ENCODE measurements at regions not wholly inside any gene's neighbourhood (a gene's known extent, or its start where the extent isn't known, plus 50 kb on each side); places are given as distances from the start of the nearest gene placed in this dataset.

- DNase-seq (ENCODE audit: low spot score) = no peak
- Mint-ChIP-seq H3K27ac (ENCODE audit: unreplicated experiment) (no peak overlapping the region), H3K36me3 (ENCODE audit: low read depth) (no peaks in the 10 kb centered on the region), H3K27me3 (ENCODE audit: low read depth) (peaks cover 5% of the 10 kb centered on the region), H3K9me3 (ENCODE audit: low read depth) (no peaks in the 10 kb centered on the region), H3K4me3 (ENCODE audit: unreplicated experiment) (no peak overlapping the region), H3K4me1 (ENCODE audit: low read depth) (no peaks in the 10 kb centered on the region)
- TF ChIP-seq, protein P1, sequence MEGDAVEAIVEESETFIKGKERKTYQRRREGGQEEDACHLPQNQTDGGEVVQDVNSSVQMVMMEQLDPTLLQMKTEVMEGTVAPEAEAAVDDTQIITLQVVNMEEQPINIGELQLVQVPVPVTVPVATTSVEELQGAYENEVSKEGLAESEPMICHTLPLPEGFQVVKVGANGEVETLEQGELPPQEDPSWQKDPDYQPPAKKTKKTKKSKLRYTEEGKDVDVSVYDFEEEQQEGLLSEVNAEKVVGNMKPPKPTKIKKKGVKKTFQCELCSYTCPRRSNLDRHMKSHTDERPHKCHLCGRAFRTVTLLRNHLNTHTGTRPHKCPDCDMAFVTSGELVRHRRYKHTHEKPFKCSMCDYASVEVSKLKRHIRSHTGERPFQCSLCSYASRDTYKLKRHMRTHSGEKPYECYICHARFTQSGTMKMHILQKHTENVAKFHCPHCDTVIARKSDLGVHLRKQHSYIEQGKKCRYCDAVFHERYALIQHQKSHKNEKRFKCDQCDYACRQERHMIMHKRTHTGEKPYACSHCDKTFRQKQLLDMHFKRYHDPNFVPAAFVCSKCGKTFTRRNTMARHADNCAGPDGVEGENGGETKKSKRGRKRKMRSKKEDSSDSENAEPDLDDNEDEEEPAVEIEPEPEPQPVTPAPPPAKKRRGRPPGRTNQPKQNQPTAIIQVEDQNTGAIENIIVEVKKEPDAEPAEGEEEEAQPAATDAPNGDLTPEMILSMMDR (IDR thresholded peaks at IDR 0.05) = no peak
These were observed 383.3 kb upstream of the PRR16 start for GRCh38 chr5:120080781-120081180.

DNA sequence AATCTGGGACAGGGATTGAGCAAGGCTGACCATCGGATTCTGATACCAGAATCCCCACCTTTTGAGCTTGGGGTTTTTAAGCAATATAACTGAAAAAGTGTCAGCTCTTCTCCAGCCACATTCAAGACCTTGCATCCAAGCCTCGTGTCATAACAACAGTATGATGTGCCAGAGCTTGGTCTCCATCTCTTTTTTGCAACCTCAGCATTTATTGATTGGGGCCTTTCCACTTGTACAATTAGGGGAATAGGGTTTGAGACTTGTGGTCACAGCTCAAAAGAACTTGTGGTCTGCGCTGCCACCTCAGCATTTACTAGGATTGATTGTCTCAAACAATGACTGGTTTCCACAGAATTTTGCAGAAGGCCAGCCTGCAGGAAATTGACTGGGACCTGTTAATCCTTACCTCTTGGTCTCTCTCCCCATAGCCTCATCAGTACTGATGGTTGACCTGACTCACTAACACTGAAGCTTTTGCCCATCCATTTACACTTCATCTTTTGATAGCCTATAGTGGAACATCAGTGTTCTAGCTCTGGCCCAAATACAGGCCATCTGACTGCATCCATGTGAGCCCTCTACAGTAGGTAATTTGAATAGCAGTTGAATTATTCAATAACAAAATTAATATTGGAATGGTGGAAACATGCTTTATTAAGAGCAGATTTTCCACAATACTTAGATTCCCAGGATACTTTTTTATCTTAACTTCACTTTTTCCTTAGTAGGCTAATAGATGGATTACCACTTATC is 381.6 kb upstream of the PRR16 start:
- H3K36me3 Mint-ChIP-seq (ENCODE audit: low read depth) = no peaks in the 10 kb centered on the region
- no peak overlapping the region for H3K27ac Mint-ChIP-seq (ENCODE audit: unreplicated experiment)
- no peak overlapping the region for H3K4me3 Mint-ChIP-seq (ENCODE audit: unreplicated experiment)
- DNase-seq (ENCODE audit: low spot score) = no peak
- TF ChIP-seq, protein P1 (IDR thresholded peaks at IDR 0.05) = peak; percentile 30
- no peaks in the 10 kb centered on the region for H3K4me1 Mint-ChIP-seq (ENCODE audit: low read depth)
- H3K9me3 Mint-ChIP-seq (ENCODE audit: low read depth) = no peaks in the 10 kb centered on the region
- peaks cover 13% of the 10 kb centered on the region for H3K27me3 Mint-ChIP-seq (ENCODE audit: low read depth)

GRCh38 chr5:120083851-120084542 is 380.1 kb upstream of the PRR16 start:
- TF ChIP-seq, protein P1 (IDR thresholded peaks at IDR 0.05) = no peak
- Mint-ChIP-seq H3K27ac (ENCODE audit: unreplicated experiment) (no peak overlapping the region), H3K9me3 (ENCODE audit: low read depth) (no peaks in the 10 kb centered on the region), H3K4me3 (ENCODE audit: unreplicated experiment) (no peak overlapping the region), H3K27me3 (ENCODE audit: low read depth) (peaks cover 21% of the 10 kb centered on the region), H3K4me1 (ENCODE audit: low read depth) (no peaks in the 10 kb centered on the region), H3K36me3 (ENCODE audit: low read depth) (no peaks in the 10 kb centered on the region)
- DNase-seq (ENCODE audit: low spot score) = no peak

- H3K27ac Mint-ChIP-seq (ENCODE audit: unreplicated experiment) = no peak overlapping the region
- H3K9me3 Mint-ChIP-seq (ENCODE audit: low read depth) = no peaks in the 10 kb centered on the region
- H3K4me3 Mint-ChIP-seq (ENCODE audit: unreplicated experiment) = no peak overlapping the region
- H3K36me3 Mint-ChIP-seq (ENCODE audit: low read depth) = no peaks in the 10 kb centered on the region
- no peak for DNase-seq (ENCODE audit: low spot score)
- H3K27me3 Mint-ChIP-seq (ENCODE audit: low read depth) = peaks cover 23% of the 10 kb centered on the region
- H3K4me1 Mint-ChIP-seq (ENCODE audit: low read depth) = no peaks in the 10 kb centered on the region
- TF ChIP-seq, protein P1 (IDR thresholded peaks at IDR 0.05) = no peak
These were observed 379.6 kb upstream of the PRR16 start for GRCh38 chr5:120084543-120084870.

DNA sequence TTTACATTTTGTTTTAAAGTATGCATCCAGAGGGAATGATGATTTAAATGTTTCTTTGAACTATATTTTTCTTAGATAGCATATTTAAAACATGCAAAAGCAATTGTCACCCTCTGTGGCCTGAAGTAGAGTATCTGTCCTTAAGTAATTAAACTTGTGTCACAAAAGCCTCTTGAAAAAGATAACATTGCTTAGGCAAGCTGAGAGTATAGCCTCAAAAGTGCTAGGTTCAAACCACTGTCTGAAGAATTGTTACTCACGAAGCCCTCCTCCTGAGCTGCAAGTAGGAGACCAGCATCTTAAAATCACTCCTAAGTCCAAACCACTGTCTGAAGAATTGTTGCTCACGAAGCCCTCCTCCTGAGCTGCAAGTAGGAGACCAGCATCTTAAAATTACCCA is 378.0 kb upstream of the PRR16 start:
- TF ChIP-seq, protein P1 (IDR thresholded peaks at IDR 0.05) = no peak
- no peak for DNase-seq (ENCODE audit: low spot score)
- H3K36me3 Mint-ChIP-seq (ENCODE audit: low read depth) = no peaks in the 10 kb centered on the region
- no peak overlapping the region for H3K4me3 Mint-ChIP-seq (ENCODE audit: unreplicated experiment)
- no peaks in the 10 kb centered on the region for H3K4me1 Mint-ChIP-seq (ENCODE audit: low read depth)
- peaks cover 31% of the 10 kb centered on the region for H3K27me3 Mint-ChIP-seq (ENCODE audit: low read depth)
- H3K27ac Mint-ChIP-seq (ENCODE audit: unreplicated experiment) = no peak overlapping the region
- no peaks in the 10 kb centered on the region for H3K9me3 Mint-ChIP-seq (ENCODE audit: low read depth)

Measured in chondrocyte (in vitro differentiated cells).